ENCODE measurements at regions not wholly inside any gene's neighbourhood (a gene's known extent, or its start where the extent isn't known, plus 50 kb on each side); places are given as distances from the start of the nearest gene placed in this dataset.
"Not testable (repeated sequence)": the region's sequence is repeated elsewhere in the genome, so short reads cannot be mapped to it uniquely, and the experiment has no call there.

- DNase-seq: no peak
Measured at GRCh38 chr15:38818157-38818790, 253.7 kb upstream of the RASGRP1 start.

DNA sequence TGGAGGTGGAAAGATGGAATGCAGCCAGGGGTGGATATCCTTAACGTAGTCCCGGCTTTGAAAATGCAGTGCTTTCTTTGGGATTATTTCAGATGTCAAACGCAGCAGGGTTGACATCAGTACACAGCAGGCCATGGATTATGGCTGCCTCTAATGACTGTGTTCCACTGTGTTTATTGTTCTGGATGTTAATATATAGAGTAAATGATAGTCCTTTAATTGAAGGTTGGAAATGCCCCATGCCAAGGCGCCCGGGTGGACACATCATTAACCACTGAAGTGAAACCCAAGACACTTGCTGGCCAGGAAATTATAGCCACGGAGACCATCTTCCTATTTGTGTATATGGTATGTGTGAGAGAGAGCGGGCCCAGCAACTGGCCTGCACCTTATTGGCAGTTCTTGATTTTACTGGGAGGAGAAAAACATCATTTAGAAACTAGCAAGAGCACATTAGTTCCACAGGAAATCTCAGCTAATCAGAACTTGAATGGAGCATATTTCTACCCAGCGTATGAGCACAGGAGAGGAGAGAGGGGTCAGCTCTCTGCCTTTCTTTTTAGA lies 254.9 kb upstream of the RASGRP1 start:
- DNase-seq: no peak

DNA sequence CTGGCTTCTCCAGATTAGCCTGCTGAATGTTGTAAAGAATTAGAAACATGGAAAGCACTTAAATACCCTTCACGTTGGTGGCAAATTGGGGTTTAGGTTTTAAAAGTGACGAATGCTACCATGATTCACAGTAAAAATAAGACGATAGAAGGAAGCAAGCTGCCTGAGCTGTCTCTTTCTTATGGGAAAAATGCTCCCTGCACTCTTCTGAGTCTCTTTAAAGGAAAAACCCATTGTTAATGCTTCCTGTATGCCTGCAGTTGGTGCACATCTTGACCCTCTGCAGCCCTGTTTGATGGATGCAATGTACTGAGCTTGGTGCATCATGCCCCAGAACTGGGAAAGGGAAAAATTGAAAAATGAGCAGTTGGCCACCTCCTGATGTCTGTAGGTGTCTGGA lies 258.6 kb upstream of the RASGRP1 start:
- no peak for DNase-seq

DNA sequence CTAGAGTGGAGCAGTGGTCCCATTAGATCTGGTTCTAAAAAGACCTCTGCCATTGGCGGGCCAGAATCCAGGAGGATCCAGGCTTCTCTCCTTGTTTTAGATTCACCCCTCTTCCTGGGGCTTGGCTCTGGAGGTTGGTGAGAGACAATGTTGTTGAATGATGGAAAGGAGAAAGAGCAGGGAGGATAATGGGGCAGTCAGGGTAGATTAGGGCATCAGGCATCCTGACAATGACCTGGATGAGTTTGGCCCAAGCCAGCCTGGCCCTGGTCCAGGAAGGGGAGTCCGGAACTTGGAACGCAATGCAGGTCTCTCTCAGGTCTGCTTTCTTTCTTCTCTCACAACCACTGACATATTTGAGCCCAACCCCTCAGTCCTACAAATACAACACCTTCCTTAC lies 260.1 kb upstream of the RASGRP1 start:
- no peak for DNase-seq

DNA sequence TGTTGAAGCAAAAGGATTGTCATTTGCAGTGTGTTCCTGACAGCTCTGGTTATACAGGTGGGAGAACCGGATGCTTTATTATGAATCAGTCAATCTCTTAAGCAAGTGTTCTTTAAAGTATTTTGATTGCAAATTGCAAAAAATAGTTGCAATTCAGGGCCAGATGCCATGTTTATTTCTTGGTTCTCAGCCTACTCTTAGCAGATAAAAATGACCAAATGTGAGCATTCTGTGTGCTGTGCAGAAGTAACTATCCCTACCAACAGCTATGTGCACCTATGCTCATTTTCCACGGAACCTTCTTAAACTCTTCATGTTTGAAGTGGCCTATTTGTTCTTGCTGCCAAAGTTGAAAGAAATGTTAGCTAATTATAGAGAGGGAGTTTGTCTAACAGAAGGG lies 262.3 kb upstream of the RASGRP1 start:
- DNase-seq: no peak

DNA sequence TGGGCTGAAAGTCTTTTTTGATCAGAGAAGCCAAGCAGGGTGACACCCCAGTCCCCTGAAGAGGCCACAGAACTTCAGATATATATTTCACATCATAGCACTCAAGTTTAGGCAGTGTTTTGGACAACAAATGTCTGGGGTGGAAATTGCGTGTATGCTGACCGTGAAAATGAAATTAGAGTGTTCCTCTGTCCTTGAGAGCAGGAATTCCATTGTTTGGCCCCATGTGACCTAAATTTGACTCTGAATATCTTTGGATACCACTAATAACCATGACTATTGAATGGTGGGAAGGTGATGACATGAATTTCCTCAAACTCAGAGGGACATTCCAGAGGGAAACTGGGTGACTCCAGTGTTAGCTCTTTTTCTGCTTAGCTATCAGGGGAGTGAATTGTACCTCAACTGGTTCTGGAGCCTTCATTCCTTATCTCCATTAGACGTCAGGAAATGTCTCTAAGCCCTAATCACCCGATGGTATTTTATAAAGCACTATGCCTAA lies 263.5 kb upstream of the RASGRP1 start:
- no peak for DNase-seq

GRCh38 chr15:38829086-38829485 lies 264.5 kb upstream of the RASGRP1 start:
- no peak for DNase-seq

DNA sequence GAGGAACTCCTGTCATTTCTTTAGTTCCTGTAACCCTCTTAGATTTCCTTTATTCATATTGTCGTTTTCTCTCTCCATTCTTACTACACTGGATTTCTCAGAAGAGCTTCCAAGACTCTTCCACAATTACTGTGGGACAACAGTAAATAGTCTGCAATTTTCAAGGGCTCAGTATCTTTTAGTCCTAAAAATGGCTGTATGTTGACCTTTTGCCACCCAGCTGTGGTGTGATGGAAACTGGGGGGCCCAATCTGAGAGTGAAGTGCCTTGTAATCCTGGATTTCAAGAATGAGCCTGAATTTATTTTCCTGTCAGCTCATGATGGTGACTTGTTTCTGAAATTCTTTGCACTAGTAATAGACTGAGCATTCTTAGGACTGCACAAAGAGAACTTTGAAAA lies 277.6 kb upstream of the RASGRP1 start:
- DNase-seq: no peak

DNA sequence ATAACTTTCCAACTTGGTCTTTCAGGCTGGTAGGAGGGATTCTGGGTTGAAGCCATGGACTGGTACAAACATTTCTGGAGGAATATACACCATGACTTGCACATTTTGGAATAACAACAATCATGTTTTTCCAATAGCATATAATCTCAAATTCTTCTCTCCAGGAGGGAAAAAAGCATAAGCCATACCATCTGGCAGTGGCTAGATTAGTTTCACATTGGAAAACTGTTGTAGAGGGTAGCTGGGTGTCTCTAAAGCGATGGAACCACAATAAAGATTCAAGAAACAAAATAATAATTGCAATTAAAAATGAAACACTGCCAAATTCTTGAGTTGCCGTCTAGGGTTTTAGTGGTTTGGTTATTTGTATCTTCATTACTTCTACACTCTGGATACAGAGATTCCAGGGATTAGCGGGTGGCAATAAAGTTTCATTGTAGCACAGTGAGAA lies 278.5 kb upstream of the RASGRP1 start:
- DNase-seq: no peak

GRCh38 chr15:38843736-38844590 lies 279.3 kb upstream of the RASGRP1 start:
- no peak for DNase-seq

GRCh38 chr15:38844736-38845135 lies 280.1 kb upstream of the RASGRP1 start:
- DNase-seq: no peak

DNA sequence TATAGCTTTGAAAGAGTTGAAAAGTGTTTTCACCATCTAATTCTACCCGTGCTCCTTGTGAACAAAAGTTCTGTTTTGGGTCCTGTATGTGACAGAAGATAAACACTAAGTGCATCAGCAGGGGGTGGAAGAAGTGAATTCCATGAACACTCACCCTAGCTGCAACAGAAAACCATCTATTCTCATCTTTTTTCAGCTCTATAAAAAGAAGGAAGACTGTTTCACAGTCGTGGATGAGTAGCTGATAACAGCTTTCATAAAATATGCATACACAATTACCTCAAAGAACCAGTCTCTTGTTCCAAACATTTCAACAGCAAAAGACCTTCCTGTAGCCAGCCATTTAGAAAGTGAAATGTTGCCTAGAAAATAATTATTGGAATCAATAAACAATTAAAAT lies 281.7 kb upstream of the RASGRP1 start:
- no peak for DNase-seq

GRCh38 chr15:38847666-38848065 lies 283.1 kb upstream of the RASGRP1 start:
- DNase-seq: no peak

GRCh38 chr15:38849046-38849445 lies 284.4 kb upstream of the RASGRP1 start:
- no peak for DNase-seq

- DNase-seq: not testable (repeated sequence)
Measured at GRCh38 chr15:38852188-38852587, 287.6 kb upstream of the RASGRP1 start.

- DNase-seq: no peak
Measured at GRCh38 chr15:38853608-38854007, 289.0 kb upstream of the RASGRP1 start.

GRCh38 chr15:38854506-38854905 lies 289.9 kb upstream of the RASGRP1 start:
- no peak for DNase-seq

GRCh38 chr15:38857814-38858213 lies 293.2 kb upstream of the RASGRP1 start:
- DNase-seq: no peak

DNA sequence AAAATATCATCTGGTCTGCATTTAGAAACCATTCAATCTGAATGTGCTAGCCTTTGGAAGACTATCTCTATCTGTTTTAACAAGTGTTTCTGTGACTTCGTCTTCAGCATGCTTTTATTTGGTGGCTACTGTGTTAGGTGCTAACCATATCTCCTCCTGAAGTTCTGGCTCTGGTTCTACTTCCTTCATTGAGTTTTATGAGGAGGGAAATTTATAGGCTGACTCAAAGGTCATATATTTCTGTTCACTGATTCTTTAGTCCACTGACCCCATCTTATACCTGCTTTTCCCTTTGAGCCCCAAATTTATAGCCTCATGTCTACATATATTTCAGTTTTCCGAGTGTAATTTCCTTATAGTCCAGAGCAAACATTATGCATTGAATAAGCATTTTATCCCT lies 295.0 kb upstream of the RASGRP1 start:
- DNase-seq: no peak

DNA sequence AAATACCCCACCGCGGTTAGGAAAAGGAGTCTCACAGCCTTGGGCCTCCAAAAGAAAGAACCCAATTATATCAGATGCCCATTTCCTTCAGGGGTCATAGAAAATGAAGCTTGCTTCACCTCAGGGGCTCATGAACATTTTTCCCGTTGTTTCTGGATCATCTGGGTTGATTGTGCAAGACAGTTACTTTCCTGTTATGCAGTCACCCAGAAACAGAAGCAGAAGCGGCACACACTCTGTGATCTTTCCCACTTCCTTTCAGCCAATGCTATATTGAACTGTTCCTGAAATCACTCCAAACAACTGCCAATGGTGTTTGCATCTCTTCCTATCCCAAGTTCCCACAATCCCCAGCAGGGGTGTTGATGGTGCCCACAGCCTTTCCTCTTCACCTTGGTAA lies 295.6 kb upstream of the RASGRP1 start:
- DNase-seq: no peak

DNA sequence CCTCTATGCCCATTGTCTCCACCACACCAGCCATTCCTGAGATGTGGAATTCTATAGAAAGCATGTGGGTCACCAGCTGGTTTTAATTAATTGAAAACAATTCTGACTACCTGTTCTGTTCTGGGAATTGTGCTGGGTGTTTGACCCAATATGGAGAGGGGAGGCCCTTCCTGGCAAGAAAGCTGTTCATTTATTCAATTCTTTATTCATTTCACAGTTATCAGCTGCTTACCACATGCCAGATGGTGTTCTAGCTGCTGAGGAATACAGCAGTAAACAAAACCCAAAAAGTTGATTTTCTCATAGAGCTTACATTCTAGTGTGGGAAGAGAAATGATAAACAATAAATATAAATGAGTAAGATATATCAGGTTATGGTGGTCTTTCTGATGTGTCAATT lies 296.1 kb upstream of the RASGRP1 start:
- no peak for DNase-seq

GRCh38 chr15:38861108-38861507 lies 296.5 kb upstream of the RASGRP1 start:
- no peak for DNase-seq

DNA sequence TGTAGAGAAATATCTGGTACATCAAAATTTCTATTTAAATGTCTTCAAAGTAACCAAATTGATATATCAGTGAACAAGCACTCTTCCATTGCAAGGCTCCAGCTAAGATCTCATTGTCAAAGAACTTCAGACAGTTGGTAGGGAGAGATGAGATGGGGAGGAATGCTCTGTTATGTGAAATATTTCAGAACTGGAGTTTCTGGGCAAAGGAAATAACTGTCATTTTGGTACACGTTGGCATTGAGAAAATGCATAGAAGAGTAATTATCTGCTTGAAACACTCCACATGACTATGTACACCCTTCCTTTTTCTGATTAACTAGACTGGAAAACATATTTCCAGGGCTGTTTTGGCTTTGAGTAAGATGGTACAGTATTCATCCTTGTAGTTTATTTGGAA lies 297.5 kb upstream of the RASGRP1 start:
- no peak for DNase-seq

- no peak for DNase-seq
Measured at GRCh38 chr15:38863381-38863780, 298.8 kb upstream of the RASGRP1 start.

Measured in NCI-H510A (cell line).